Esophagus squamous epithelium (tissue), 4 donors: ENCODE measurements at regions not wholly inside any gene's neighbourhood (a gene's known extent, or its start where the extent isn't known, plus 50 kb on each side); places are given as distances from the start of the nearest gene placed in this dataset.

Source experiments
- CTCF ChIP-seq, 6 experiments: fragments of 450-650 bp in 4 of 6; fragments of 200-600 bp in 2 of 6; sonication (generic) in 2 of 6; IDR thresholded peaks; one replicate each; pipeline ENCODE4 v1.5.1; 2016 to 2019; ENCODE audit warnings: antibody characterized with exemption in 6 of 6, mild to moderate bottlenecking in 4 of 6, moderate library complexity in 4 of 6
- POLR2A ChIP-seq, 4 donors: fragments of 450-650 bp; IDR thresholded peaks; one replicate each; pipeline ENCODE4 v1.6.1; 2017; ENCODE audit warnings: antibody characterized with exemption in 4 of 4, mild to moderate bottlenecking in 4 of 4, moderate library complexity in 3 of 4

- no peak for TF ChIP-seq CTCF (IDR thresholded peaks at IDR 0.05)
- no peak for TF ChIP-seq POLR2A (IDR thresholded peaks at IDR 0.05)
These were observed 1289.1 kb upstream of the ADGRB3 start for GRCh38 chr6:67345946-67346345.
